ENCODE measurements at regions not wholly inside any gene's neighbourhood (a gene's known extent, or its start where the extent isn't known, plus 50 kb on each side); places are given as distances from the start of the nearest gene placed in this dataset.

GRCh38 chr10:9898633-9899395 lies 1118.9 kb upstream of the CELF2 start:
- TF ChIP-seq CTCF (IDR thresholded peaks at IDR 0.05; ENCODE audit: insufficient read depth, low read length, poor library complexity, severe bottlenecking) (no peak), EZH2phosphoT487 (conservative IDR thresholded peaks at IDR 0.05; ENCODE audit: low read length) (no peak)
